HCEC 1CT (cell line): ENCODE measurements at regions not wholly inside any gene's neighbourhood (a gene's known extent, or its start where the extent isn't known, plus 50 kb on each side); places are given as distances from the start of the nearest gene placed in this dataset.
"Not testable (repeated sequence)": the region's sequence is repeated elsewhere in the genome, so short reads cannot be mapped to it uniquely, and the experiment has no call there.

Source experiments
- DNase-seq: peaks from one replicate; pipeline ENCODE4 v3.0.0-alpha.2; 2017

DNA sequence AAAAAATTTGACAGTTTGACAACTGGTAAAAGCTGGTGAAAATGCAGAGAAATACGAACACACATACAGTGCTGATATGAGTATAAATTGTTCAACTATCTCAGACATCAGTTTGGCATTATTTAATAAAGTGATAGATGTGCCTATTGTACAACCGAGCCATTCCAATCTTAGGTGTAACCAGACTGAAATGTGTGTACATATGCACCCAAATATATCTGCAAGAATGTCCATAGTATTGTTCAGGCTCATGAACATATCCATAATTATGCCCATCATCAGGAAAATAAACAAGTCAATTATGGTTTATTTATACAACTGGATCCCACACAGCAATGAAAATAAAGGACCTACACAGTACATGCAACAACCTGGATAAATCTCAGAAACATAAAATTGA, 188.9 kb upstream of the DDX53 start:
- DNase-seq: no peak

DNA sequence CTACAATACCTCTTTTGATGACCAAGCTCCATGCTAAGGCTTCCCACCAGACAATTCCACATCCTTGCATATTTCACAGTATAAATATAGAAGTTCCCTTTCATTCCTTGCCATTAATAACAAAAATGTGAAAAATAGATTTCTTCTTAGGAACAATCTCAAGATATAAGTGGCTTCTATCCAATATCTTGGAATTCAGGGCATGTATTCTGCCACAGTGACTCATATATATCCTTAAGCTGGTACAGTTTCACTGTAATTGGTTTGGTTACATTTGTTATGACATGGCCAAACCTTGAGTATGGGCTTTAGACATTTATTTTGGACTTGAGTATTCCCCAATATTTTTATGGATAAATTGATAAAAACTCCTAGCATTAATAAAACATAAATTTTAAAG, 181.7 kb upstream of the DDX53 start:
- DNase-seq: no peak

DNA sequence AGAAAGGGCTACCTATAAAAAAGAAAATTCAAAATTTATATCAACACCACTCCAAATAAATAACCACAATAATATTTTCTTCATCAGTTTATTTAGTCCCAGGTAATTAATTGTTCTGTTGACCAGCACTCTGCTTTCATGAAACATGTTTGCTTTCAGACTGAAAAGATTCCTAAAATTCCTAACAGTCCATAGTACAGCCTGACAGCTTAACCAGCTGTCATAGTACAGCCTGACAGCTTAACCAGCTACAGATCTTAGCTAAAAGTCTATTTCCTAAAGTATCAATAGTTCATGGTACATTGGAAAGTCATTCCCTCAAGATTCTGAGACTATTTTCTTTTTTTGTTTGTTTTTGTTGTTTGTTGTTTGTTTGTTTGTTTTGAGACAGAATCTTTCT, 144.1 kb upstream of the DDX53 start:
- no peak for DNase-seq

DNA sequence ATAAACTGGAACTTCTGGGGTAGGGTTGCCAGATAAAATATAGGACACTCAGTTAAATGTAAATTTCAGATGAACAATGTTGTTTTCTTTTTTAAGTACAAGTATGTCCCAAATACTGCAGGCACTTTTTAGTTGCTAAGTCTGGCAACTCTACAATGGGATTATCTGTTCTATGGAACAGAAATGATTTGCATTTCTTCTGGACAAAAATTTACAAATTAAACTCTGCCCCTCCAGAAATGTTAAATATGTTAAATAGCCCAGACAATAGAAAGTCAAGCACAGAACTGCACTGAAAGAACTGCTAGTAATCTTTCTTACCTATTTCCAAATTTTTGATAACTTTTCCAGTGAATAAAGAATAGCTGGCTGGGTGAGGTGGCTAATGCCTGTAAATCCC, 140.1 kb upstream of the DDX53 start:
- DNase-seq: no peak

DNA sequence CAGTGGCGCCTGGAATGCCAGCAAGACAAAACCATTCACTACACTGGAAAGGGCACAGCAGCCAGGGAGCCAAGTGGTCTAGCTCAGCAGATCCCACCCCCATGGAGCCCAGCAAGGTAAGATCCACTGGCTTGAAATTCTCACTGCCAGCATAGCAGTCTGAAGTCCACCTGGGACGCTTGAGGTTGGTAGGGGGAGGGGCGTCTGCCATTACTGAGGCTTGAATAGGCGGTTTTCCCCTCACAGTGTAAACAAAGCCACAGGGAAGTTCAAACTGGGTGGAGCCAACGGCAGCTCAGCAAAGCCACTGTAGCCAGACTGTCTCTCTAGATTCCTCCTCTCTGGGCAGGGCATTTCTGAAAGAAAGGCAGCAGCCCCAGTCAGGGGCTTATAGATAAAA, 133.0 kb upstream of the DDX53 start:
- not testable (repeated sequence) for DNase-seq

DNA sequence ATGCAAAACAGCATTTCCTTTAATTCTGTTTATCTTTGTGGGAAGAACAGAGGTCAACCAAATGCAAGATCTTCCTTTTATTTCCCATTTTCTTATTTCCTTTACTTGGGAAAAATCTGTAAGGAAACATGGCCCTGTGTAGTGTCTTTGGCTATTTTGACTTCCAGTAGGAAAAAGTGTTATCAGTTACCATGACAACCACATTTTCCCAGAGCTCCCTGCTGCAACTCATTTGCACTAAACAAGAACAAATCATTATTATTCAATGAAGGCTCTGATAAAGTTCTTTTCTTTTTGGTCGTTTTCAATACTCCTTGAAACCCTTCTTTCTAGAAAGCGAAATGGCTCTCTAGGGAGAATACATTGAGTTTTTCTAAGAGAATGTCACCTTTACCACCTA, 117.2 kb upstream of the DDX53 start:
- no peak for DNase-seq

DNA sequence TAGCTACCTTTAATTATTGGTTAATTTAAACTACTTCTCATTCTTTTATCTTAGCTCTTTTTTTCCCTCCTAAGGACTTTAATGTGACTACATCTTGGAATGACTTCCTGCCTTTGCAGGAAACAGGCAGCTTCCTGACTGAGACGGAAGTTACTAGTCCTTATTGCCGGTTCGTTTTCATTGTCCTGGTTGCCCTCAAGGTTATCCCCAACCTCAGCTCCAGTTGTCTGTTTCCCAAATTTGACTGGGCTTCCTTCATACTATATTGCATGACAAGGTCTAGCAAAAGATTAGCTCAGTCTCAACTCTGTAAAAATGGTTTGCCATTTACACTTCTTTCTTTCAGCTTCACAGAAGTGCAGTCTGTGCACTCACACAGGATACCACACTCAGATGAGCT, 109.9 kb upstream of the DDX53 start:
- DNase-seq: no peak

DNA sequence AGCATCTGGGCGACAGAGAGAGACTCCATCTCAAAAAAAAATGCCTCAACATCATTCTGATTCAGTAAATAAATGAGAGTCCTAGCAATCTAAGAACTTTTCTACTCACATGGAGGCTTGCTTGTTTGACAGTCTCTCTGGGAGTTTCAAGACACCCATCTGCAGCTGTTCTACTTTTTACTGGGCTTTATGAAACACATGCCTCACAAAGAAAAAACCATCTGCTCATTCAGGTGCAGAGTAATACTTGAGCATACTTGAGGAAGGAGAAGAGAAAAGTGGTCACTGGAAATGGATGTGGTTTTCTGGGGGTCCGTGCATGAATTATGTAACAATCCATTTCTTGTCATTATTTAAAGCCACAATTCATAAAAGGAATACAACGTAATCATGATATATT, 87.1 kb upstream of the DDX53 start:
- no peak for DNase-seq

DNA sequence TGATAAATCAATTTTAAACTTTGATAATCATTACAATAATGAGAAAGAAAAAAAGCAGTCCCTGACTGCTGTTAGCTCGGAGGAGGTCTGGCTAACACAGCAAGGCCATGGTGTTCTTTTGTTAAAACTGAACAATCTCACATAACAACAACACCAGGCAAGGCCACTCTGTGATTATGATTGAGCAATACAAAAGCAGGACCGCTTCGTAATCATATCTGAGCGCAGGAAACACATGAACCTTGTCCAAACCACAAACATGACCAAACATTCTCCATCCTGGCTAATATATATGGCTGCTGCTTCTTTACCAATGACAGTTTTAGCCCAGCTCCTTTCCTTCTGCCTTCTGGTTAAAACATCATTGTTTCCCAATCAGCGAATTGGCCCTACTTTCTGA, 76.8 kb upstream of the DDX53 start:
- no peak for DNase-seq

DNA sequence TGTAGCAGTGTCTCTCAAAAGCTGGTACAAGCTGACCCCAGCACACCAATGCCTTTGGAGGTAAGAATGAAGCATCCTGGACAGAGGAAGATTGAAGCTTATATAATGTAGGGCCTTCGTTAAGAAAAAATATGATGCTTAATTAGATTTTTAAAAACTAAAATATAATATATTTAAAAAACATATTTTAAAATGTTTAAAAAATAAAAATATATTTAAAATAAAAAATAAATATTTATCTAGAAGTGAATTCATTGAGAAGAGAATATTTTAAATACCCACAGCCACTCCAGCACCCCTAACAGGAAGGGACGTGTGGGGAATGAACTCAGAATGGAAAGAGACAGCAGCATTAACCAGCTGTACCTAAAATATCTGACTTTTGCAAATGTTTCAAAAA, 65.1 kb upstream of the DDX53 start:
- no peak for DNase-seq

DNA sequence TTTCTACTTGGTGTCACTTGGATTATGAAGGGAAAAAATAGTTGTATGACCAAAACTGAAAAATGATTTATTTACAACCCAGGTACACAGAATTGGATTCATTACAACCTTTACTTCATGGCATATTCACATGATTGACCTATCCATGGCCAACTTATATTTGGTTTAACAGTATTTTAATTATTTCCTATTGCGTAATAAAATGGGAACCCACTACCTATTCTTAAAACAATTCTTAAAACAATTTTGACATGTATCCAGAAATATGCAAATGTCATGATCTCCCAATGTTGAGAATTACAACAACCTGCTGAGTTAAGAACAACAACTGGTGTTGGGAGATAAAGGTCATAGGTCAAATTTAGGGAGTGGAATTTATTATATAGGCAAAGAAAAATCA, 54.8 kb upstream of the DDX53 start:
- no peak for DNase-seq
